K562 (cell line): ENCODE measurements at regions not wholly inside any gene's neighbourhood (a gene's known extent, or its start where the extent isn't known, plus 50 kb on each side); places are given as distances from the start of the nearest gene placed in this dataset.

ENCODE experiments used
- ATAC-seq: fragments of 200-7000 bp; cut with Tn5 transposase; 3 replicates; pipeline ENCODE4 v1.9.1; 2020; ENCODE audit warnings: moderate library complexity
- BruUV-seq: library from RNA; stranded (reverse); fragments of 400-500 nt; replicated peaks from 2 replicates; lab custom pipeline; 2021; lab: Mats Ljungman, UMichigan
- CTCF ChIA-PET: fragments of 300-600 bp; formaldehyde crosslinking; extraction: SDS; loops from one replicate; lab custom pipeline; 2021; ENCODE audit warnings: low intra/inter-chr PET ratio; lab: Yijun Ruan, JAX
- POLR2A ChIA-PET: fragments of 300-600, 350-650 bp; sonication (Branson Sonifier 250); formaldehyde crosslinking; extraction: SDS; loops from one replicate; lab custom pipeline; 2021; ENCODE audit warnings: antibody characterized with exemption, inconsistent platforms; lab: Yijun Ruan, JAX
- DNase-seq, 4 experiments: peaks; one replicate each; pipeline versions ENCODE4 v3.0.0 to v3.0.0-alpha.2; 2011 to 2018; ENCODE audit warnings: low spot score in 3 of 4, mixed read lengths in 3 of 4; ENCODE audit errors: extremely low read depth in 1 of 4
- FAIRE-seq: peaks from 2 replicates; lab custom pipeline; 2011; peaks lifted over from hg19 to GRCh38; lab: Jason Lieb, UNC
- H2AFZ ChIP-seq: 2 replicates; pipeline ENCODE4 v1.6.0; 2011; ENCODE audit warnings: low read depth, low read length, control low read depth, inconsistent platforms
- H3K27ac ChIP-seq: fragments of 200-600 bp; 3 replicates; pipeline ENCODE4 v1.8.0; 2011; ENCODE audit warnings: low read depth, mild to moderate bottlenecking, control low read depth, inconsistent platforms, low read length, moderate library complexity, mixed read lengths; ENCODE audit errors: extremely low read depth
- H3K27me3 ChIP-seq, 2 experiments: fragments of 300-600 bp in 1 of 2; 2 replicates in 1 of 2; 3 replicates in 1 of 2; pipeline versions ENCODE4 v1.6.0 to v1.8.0; 2011; ENCODE audit warnings: inconsistent platforms in 2 of 2, low read length in 2 of 2, mild to moderate bottlenecking in 1 of 2, mixed read lengths in 1 of 2, moderate library complexity in 1 of 2; ENCODE audit not compliant: control insufficient read depth in 2 of 2, insufficient read depth in 2 of 2
- H3K36me3 ChIP-seq: fragments of 300-600 bp; 3 replicates; pipeline ENCODE4 v1.8.0; 2011; ENCODE audit warnings: mild to moderate bottlenecking, low read length, inconsistent platforms; ENCODE audit not compliant: control insufficient read depth, insufficient read depth
- H3K4me1 ChIP-seq, 2 experiments: fragments of 200-600 bp in 1 of 2; replicated peaks in 1 of 2; 2 replicates in 1 of 2; 3 replicates in 1 of 2; pipeline versions ENCODE4 v1.5.1 to v1.8.0; 2011; ENCODE audit warnings: inconsistent platforms in 2 of 2, low read length in 2 of 2, mild to moderate bottlenecking in 1 of 2, mixed read lengths in 1 of 2, moderate library complexity in 1 of 2; ENCODE audit not compliant: control insufficient read depth in 2 of 2, insufficient read depth in 2 of 2
- H3K4me2 ChIP-seq: 2 replicates; pipeline ENCODE4 v1.6.1; 2011; ENCODE audit warnings: low read length, control low read depth, inconsistent platforms, mixed read lengths; ENCODE audit not compliant: insufficient read depth
- H3K4me3 ChIP-seq: fragments of 200-600 bp; sonication (generic), shearing (Covaris generic); 2 replicates; pipeline ENCODE4 v1.5.1; 2016; ENCODE audit warnings: control low read depth, inconsistent platforms
- H3K79me2 ChIP-seq: fragments of 200-600 bp; 3 replicates; pipeline ENCODE4 v1.8.0; 2011; ENCODE audit warnings: low read length, inconsistent platforms; ENCODE audit not compliant: control insufficient read depth, insufficient read depth
- H3K9ac ChIP-seq, 2 experiments: 2 replicates each; pipeline versions ENCODE4 v1.6.0 to v1.6.1; 2011; ENCODE audit warnings: low read depth in 2 of 2, low read length in 2 of 2, control low read depth in 1 of 2, inconsistent platforms in 1 of 2, mild to moderate bottlenecking in 1 of 2, mixed read lengths in 1 of 2; ENCODE audit not compliant: insufficient read depth in 1 of 2
- H3K9me1 ChIP-seq: one replicate; pipeline ENCODE4 v1.6.0; 2011; ENCODE audit warnings: inconsistent platforms, mild to moderate bottlenecking, low read length, moderate library complexity; ENCODE audit not compliant: control insufficient read depth, insufficient read depth
- H3K9me3 ChIP-seq: replicated peaks from 2 replicates; pipeline ENCODE4 v1.5.1; 2011; ENCODE audit warnings: low read depth, low read length, inconsistent platforms; ENCODE audit not compliant: control insufficient read depth, insufficient read depth
- H4K20me1 ChIP-seq: replicated peaks from 2 replicates; pipeline ENCODE4 v1.6.1; 2011; ENCODE audit warnings: low read length, inconsistent platforms, mixed read lengths; ENCODE audit not compliant: control insufficient read depth, insufficient read depth
- BMI1 ChIP-seq: fragments of 150-350 bp; IDR thresholded peaks from 2 replicates; pipeline ENCODE4 v1.6.1; 2014; ENCODE audit warnings: low read length
- BRF1 ChIP-seq: IDR thresholded peaks from 3 replicates; pipeline ENCODE4 v1.6.1; 2011; ENCODE audit warnings: borderline replicate concordance, mild to moderate bottlenecking; ENCODE audit not compliant: insufficient read length; ENCODE audit errors: extremely low read depth
- CBFA2T3 ChIP-seq: fragments of 450-650 bp; IDR thresholded peaks from 2 replicates; pipeline ENCODE4 v1.6.1; 2017
- GTF2A2 ChIP-seq: IDR thresholded peaks from 2 replicates; pipeline ENCODE4 v1.6.1; 2016; ENCODE audit warnings: mild to moderate bottlenecking, missing genetic modification characterization, missing compliant biosample characterization
- HIVEP1 ChIP-seq: fragments of 250-450 bp; sonication (Bioruptor Pico); IDR thresholded peaks from 2 replicates; pipeline ENCODE4 v1.4.0; 2020; ENCODE audit warnings: mild to moderate bottlenecking
- IRF2 ChIP-seq: sonication (generic); formaldehyde crosslinking; IDR thresholded peaks from 2 replicates; pipeline ENCODE4 v1.8.1; 2022; ENCODE audit warnings: mild to moderate bottlenecking, missing genetic modification reagents
- MIER1 ChIP-seq: fragments of 450-650 bp; IDR thresholded peaks from 2 replicates; pipeline ENCODE4 v1.6.1; 2016; ENCODE audit warnings: antibody characterized with exemption, mild to moderate bottlenecking, low read depth
- NFIX ChIP-seq: fragments of 250-450 bp; sonication (Bioruptor Pico); IDR thresholded peaks from 2 replicates; pipeline ENCODE4 v1.4.0; 2020; ENCODE audit warnings: low read depth, mild to moderate bottlenecking, moderate library complexity
- SMAD1 ChIP-seq: fragments of 150-350 bp; IDR thresholded peaks from 2 replicates; pipeline ENCODE4 v1.6.1; 2014; ENCODE audit warnings: low read length, low read depth; ENCODE audit not compliant: partially characterized antibody
- TCF7 ChIP-seq: sonication (generic); IDR thresholded peaks from 2 replicates; pipeline ENCODE4 v1.6.1; 2016; ENCODE audit warnings: antibody characterized with exemption, borderline replicate concordance
- TFAM ChIP-seq: fragments of 250-450 bp; sonication (Bioruptor Pico); conservative IDR thresholded peaks from 2 replicates; pipeline ENCODE4 v1.5.0; 2021; ENCODE audit warnings: mild to moderate bottlenecking, moderate library complexity
- ZFP1 ChIP-seq: fragments of 450-650 bp; formaldehyde crosslinking; IDR thresholded peaks from 2 replicates; pipeline ENCODE4 v1.4.0; 2020; ENCODE audit warnings: mild to moderate bottlenecking, mixed read lengths
- ZNF780A ChIP-seq: fragments of 250-450 bp; sonication (Bioruptor Pico); IDR thresholded peaks from 2 replicates; pipeline ENCODE4 v1.5.0; 2021; ENCODE audit warnings: mild to moderate bottlenecking
- WGBS: fragments of 100-300 bp; shearing (Covaris generic); methylation state at CpG from one replicate; pipeline ENCODE4 v1.1.6; 2016; ENCODE audit warnings: low coverage, mixed read lengths; ENCODE audit not compliant: insufficient coverage; ENCODE audit errors: missing lambda C conversion rate; 5-methylcytosine and 5-hydroxymethylcytosine counted together
- in situ Hi-C: fragments of 300-500 bp; cut with MboI; formaldehyde crosslinking; loops from 4 replicates; pipeline ENCODE4 v1.15.0; 2018; ENCODE audit warnings: inconsistent platforms, mixed read lengths
- intact Hi-C: fragments of 100-400 bp; cut with micrococcal nuclease; formaldehyde crosslinking; loops from 2 replicates; pipeline ENCODE4 v1.14.2; 2022

GRCh38 chr1:14245954-14246353 is 352.5 kb upstream of the KAZN start (continued):
- TF ChIP-seq HIVEP1 (CRISPR knock-in tag), result no peak
- no peak for TF ChIP-seq TFAM (CRISPR knock-in tag)
- no peak for TF ChIP-seq IRF2 (CRISPR knock-in tag)
- TF ChIP-seq ZNF780A (CRISPR knock-in tag), result no peak
- TF ChIP-seq, all 486 proteins: peak for 0

- ChIA-PET POLR2A (interaction anchor here (0.8 to 2.0 kb wide), 4 partner anchors 8 to 446 kb away, joined by 3 to 6 read pairs (median 4); no protein-coding TSS in a partner anchor), CTCF (no interaction called here)
- intact Hi-C loops, result no loop called here
- in situ Hi-C loops, result no loop called here
- Histone ChIP-seq H3K36me3 (no peaks in the 10 kb centered on the region), H3K4me2 (no peak overlapping the region), H3K9me3 (no peaks in the 10 kb centered on the region), H3K9me1 (no peaks in the 10 kb centered on the region), H3K27ac (no peak overlapping the region), H2AFZ (no peak overlapping the region), H3K4me3 (no peak overlapping the region), H3K4me1 (no peaks in the 10 kb centered on the region), H3K27me3 (peaks cover 0 to 9% of the 10 kb centered on the region in 2 experiments; a peak in 3 of 5 replicates), H3K9ac (no peak overlapping the region)
- ATAC-seq (no peak), DNase-seq (no peak), FAIRE-seq (no peak)
- no TSS peak for BruUV-seq
- under 1% methylated on average over 5 of the region's 5 CpGs for WGBS
- TF ChIP-seq MIER1, result no peak
- TF ChIP-seq SMAD1, result no peak
- no peak for TF ChIP-seq CBFA2T3
- TF ChIP-seq TCF7, result no peak
- TF ChIP-seq BMI1, result no peak
- no peak for TF ChIP-seq BRF1
- no peak for TF ChIP-seq GTF2A2 (tag)
- no peak for TF ChIP-seq ZFP1 (CRISPR knock-in tag)
- no peak for TF ChIP-seq NFIX (CRISPR knock-in tag)
- TF ChIP-seq, all 486 proteins: peak for 0
- Histone ChIP-seq H3K79me2 (no peaks in the 10 kb centered on the region), H4K20me1 (no peaks in the 10 kb centered on the region)
These were observed 352.0 kb upstream of the KAZN start for GRCh38 chr1:14246471-14246870.
